ENCODE measurements at regions not wholly inside any gene's neighbourhood (a gene's known extent, or its start where the extent isn't known, plus 50 kb on each side); places are given as distances from the start of the nearest gene placed in this dataset.

DNA sequence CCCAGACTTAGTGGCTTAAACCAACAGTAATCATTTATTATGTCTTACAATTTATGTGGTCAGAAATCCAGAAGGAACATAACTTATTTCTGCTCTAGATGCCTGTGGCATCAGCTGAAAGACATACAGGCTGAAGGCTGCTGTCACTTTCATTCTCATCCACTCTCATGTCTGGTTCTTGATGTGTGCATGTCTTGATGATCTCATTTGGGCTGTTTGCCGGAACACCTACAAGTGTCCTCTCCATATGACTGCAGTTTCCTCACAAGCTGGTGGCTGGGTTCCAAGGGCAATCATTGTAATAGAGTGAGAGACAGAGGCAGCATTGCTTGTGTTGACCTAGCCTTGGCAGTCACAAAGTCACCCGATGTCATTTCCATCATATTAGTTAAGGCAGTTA is 1375.9 kb upstream of the RAG2 start:
- no peak overlapping the region for H2AK5ac ChIP-seq (ENCODE audit: insufficient read length, low read length)
- H3K27me3 Mint-ChIP-seq (ENCODE audit: low read depth), result no peaks in the 10 kb centered on the region
- no peak overlapping the region for H2AFZ ChIP-seq (ENCODE audit: low read length)
- WGBS (ENCODE audit: extremely low coverage, insufficient read length, low lambda C conversion rate), result no CpG with 5 or more reads among the region's 2 CpGs
- no peak overlapping the region for H3K23ac ChIP-seq (ENCODE audit: insufficient read length, low read depth, low read length)
- no peaks in the 10 kb centered on the region for H3K4me1 ChIP-seq (ENCODE audit: insufficient read depth, low read length)
- H3K9me3 ChIP-seq (ENCODE audit: control insufficient read depth, low read depth, low read length), result no peaks in the 10 kb centered on the region
- H2BK12ac ChIP-seq (ENCODE audit: insufficient read length, low read depth, low read length), result no peak overlapping the region
- no peak overlapping the region for H3K14ac ChIP-seq (ENCODE audit: insufficient read depth, low read length)
- TF ChIP-seq, protein P1, sequence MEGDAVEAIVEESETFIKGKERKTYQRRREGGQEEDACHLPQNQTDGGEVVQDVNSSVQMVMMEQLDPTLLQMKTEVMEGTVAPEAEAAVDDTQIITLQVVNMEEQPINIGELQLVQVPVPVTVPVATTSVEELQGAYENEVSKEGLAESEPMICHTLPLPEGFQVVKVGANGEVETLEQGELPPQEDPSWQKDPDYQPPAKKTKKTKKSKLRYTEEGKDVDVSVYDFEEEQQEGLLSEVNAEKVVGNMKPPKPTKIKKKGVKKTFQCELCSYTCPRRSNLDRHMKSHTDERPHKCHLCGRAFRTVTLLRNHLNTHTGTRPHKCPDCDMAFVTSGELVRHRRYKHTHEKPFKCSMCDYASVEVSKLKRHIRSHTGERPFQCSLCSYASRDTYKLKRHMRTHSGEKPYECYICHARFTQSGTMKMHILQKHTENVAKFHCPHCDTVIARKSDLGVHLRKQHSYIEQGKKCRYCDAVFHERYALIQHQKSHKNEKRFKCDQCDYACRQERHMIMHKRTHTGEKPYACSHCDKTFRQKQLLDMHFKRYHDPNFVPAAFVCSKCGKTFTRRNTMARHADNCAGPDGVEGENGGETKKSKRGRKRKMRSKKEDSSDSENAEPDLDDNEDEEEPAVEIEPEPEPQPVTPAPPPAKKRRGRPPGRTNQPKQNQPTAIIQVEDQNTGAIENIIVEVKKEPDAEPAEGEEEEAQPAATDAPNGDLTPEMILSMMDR (conservative IDR thresholded peaks at IDR 0.05), result no peak
- no peak overlapping the region for H2BK120ac ChIP-seq (ENCODE audit: low read depth, low read length, poor library complexity, severe bottlenecking)
- no peak overlapping the region for H3K4ac ChIP-seq (ENCODE audit: low read depth, low read length)
- no peak overlapping the region for H3T11ph ChIP-seq (ENCODE audit: low read length)
- H4K91ac ChIP-seq (ENCODE audit: insufficient read length, low read depth, low read length), result no peak overlapping the region
- H4K8ac ChIP-seq (replicated peaks; ENCODE audit: insufficient read length, low read depth, low read length), result no peak overlapping the region
- H3K56ac ChIP-seq (ENCODE audit: insufficient read length, low read depth, low read length), result no peak overlapping the region
- no peaks in the 10 kb centered on the region for H3K79me1 ChIP-seq (ENCODE audit: insufficient read depth, low read depth, low read length, poor library complexity, severe bottlenecking)
- H3K27ac ChIP-seq (ENCODE audit: insufficient read length, low read depth, low read length), result no peak overlapping the region
- H3K4me2 ChIP-seq (ENCODE audit: insufficient read depth, insufficient read length, low read length), result no peak overlapping the region
- no peak overlapping the region; a peak in 1 of 5 replicates for H3K4me3 Mint-ChIP-seq
- H3K36me3 Mint-ChIP-seq (ENCODE audit: insufficient read depth in 1 of 3, low read depth in 3 of 3), result peaks cover 0 to 10% (median 4%) of the 10 kb centered on the region in 3 experiments; a peak in 3 of 7 replicates
- H3K79me2 ChIP-seq (ENCODE audit: insufficient read depth, low read length), result no peaks in the 10 kb centered on the region
- no peaks in the 10 kb centered on the region for H4K20me1 ChIP-seq (ENCODE audit: control insufficient read depth, insufficient read depth, insufficient read length)
- H3K27ac Mint-ChIP-seq, result no peak overlapping the region
- H3K9ac ChIP-seq (ENCODE audit: extremely low read depth, insufficient read length, low read length), result no peak overlapping the region
- no peak overlapping the region for H3K18ac ChIP-seq (ENCODE audit: insufficient read length, low read depth, low read length)
- H3K27me3 ChIP-seq (ENCODE audit: insufficient read depth, low read length), result no peaks in the 10 kb centered on the region
- no peak for DNase-seq
- H4K5ac ChIP-seq (ENCODE audit: insufficient read length, low read depth, low read length), result no peak overlapping the region
- no peak overlapping the region for H2BK5ac ChIP-seq (ENCODE audit: insufficient read length, low read length)
- H3K23me2 ChIP-seq (ENCODE audit: insufficient read length, low read depth, low read length, poor library complexity, severe bottlenecking), result no peaks in the 10 kb centered on the region
- H3K4me1 Mint-ChIP-seq, result peaks cover 14 to 15% of the 10 kb centered on the region in 2 experiments
- peaks cover 0 to 2% of the 10 kb centered on the region in 2 experiments; a peak in 3 of 5 replicates for H3K9me3 Mint-ChIP-seq
- no peak overlapping the region for H2BK15ac ChIP-seq (ENCODE audit: low read depth, low read length)
- no peak overlapping the region for H2BK20ac ChIP-seq (ENCODE audit: low read depth, low read length, poor library complexity, severe bottlenecking)
